ENCODE measurements at regions not wholly inside any gene's neighbourhood (a gene's known extent, or its start where the extent isn't known, plus 50 kb on each side); places are given as distances from the start of the nearest gene placed in this dataset.
"Not testable (repeated sequence)": the region's sequence is repeated elsewhere in the genome, so short reads cannot be mapped to it uniquely, and the experiment has no call there.

GRCh38 chr1:166507347-166507746, 331.9 kb upstream of the POGK start:
- DNase-seq = no peak

- no peak for DNase-seq
These were observed 327.5 kb upstream of the POGK start for GRCh38 chr1:166511761-166512160.

- DNase-seq = no peak
These were observed 325.2 kb upstream of the POGK start for GRCh38 chr1:166514067-166514466.

- no peak for DNase-seq
These were observed 311.5 kb upstream of the POGK start for GRCh38 chr1:166527752-166528151.

- no peak for DNase-seq
These were observed 300.6 kb upstream of the POGK start for GRCh38 chr1:166538646-166539045.

GRCh38 chr1:166544036-166544435, 295.2 kb upstream of the POGK start:
- DNase-seq = no peak

GRCh38 chr1:166544561-166544960, 294.7 kb upstream of the POGK start:
- no peak for DNase-seq

- DNase-seq = no peak
These were observed 286.6 kb upstream of the POGK start for GRCh38 chr1:166552706-166553105.

- DNase-seq = no peak
These were observed 268.3 kb upstream of the POGK start for GRCh38 chr1:166570954-166571353.

GRCh38 chr1:166573199-166573598, 266.1 kb upstream of the POGK start:
- DNase-seq = no peak

GRCh38 chr1:166579557-166580501, 259.4 kb upstream of the POGK start:
- no peak for DNase-seq

- DNase-seq = no peak
These were observed 250.5 kb upstream of the POGK start for GRCh38 chr1:166588741-166589140.

GRCh38 chr1:166590161-166590560, 249.1 kb upstream of the POGK start:
- no peak for DNase-seq

- no peak for DNase-seq
These were observed 244.6 kb upstream of the POGK start for GRCh38 chr1:166594646-166595045.

GRCh38 chr1:166597516-166597915, 241.8 kb upstream of the POGK start:
- no peak for DNase-seq

GRCh38 chr1:166600574-166600973, 238.7 kb upstream of the POGK start:
- no peak for DNase-seq

GRCh38 chr1:166601650-166602278, 237.5 kb upstream of the POGK start:
- DNase-seq = no peak

GRCh38 chr1:166602801-166603200, 236.5 kb upstream of the POGK start:
- DNase-seq = not testable (repeated sequence)

- DNase-seq = no peak
These were observed 236.0 kb upstream of the POGK start for GRCh38 chr1:166603296-166603695.

GRCh38 chr1:166605137-166605536, 234.1 kb upstream of the POGK start:
- no peak for DNase-seq

GRCh38 chr1:166612886-166613285, 226.4 kb upstream of the POGK start:
- no peak for DNase-seq

GRCh38 chr1:166616206-166616605, 223.1 kb upstream of the POGK start:
- DNase-seq = no peak

GRCh38 chr1:166626711-166627110, 212.6 kb upstream of the POGK start:
- no peak for DNase-seq

GRCh38 chr1:166627558-166627957, 211.7 kb upstream of the POGK start:
- DNase-seq = no peak
